ENCODE measurements at regions not wholly inside any gene's neighbourhood (a gene's known extent, or its start where the extent isn't known, plus 50 kb on each side); places are given as distances from the start of the nearest gene placed in this dataset.

GRCh38 chr2:172373076-172373475 is 54.3 kb upstream of the ITGA6 start:
- TF ChIP-seq POLR2A (IDR thresholded peaks at IDR 0.05; ENCODE audit: low read length): no peak
- no peak for TF ChIP-seq GATA1 (IDR thresholded peaks at IDR 0.05; ENCODE audit: low read depth, low read length)
